Neural progenitor cell (in vitro differentiated cells): ENCODE measurements at regions not wholly inside any gene's neighbourhood (a gene's known extent, or its start where the extent isn't known, plus 50 kb on each side); places are given as distances from the start of the nearest gene placed in this dataset.

Source experiments
- DNase-seq: peaks from one replicate; pipeline ENCODE4 v3.0.0-alpha.2; 2016; ENCODE audit warnings: low spot score
- H2AFZ ChIP-seq: fragments of 200-600 bp; sonication (generic); replicated peaks from 2 replicates; pipeline ENCODE4 v1.6.1; 2016; ENCODE audit warnings: antibody characterized with exemption
- H3F3A ChIP-seq: fragments of 200-600 bp; sonication (generic); 2 replicates; pipeline ENCODE4 v1.6.1; 2016; ENCODE audit warnings: antibody characterized with exemption, low read depth
- H3K27ac ChIP-seq: fragments of 200-600 bp; sonication (generic); 2 replicates; pipeline ENCODE4 v1.5.1; 2016; ENCODE audit warnings: mild to moderate bottlenecking
- H3K27me3 ChIP-seq: fragments of 200-600 bp; sonication (generic); 2 replicates; pipeline ENCODE4 v1.6.1; 2016; ENCODE audit warnings: mild to moderate bottlenecking, moderate library complexity
- H3K36me3 ChIP-seq: fragments of 200-600 bp; sonication (generic); 2 replicates; pipeline ENCODE4 v1.5.1; 2016
- H3K4me1 ChIP-seq: fragments of 200-600 bp; sonication (generic); 2 replicates; pipeline ENCODE4 v1.6.1; 2016; ENCODE audit warnings: mixed run types
- H3K4me2 ChIP-seq: fragments of 200-600 bp; sonication (generic); 2 replicates; pipeline ENCODE4 v1.6.1; 2016
- H3K4me3 ChIP-seq: fragments of 200-600 bp; sonication (generic); 2 replicates; pipeline ENCODE4 v1.5.1; 2016
- H3K79me2 ChIP-seq: fragments of 200-600 bp; sonication (generic); 2 replicates; pipeline ENCODE4 v1.6.1; 2016; ENCODE audit warnings: low read depth
- H3K9ac ChIP-seq: fragments of 200-600 bp; sonication (generic); 2 replicates; pipeline ENCODE4 v1.6.1; 2016
- H3K9me3 ChIP-seq: fragments of 200-600 bp; sonication (generic); 2 replicates; pipeline ENCODE4 v1.5.1; 2016; ENCODE audit warnings: low read depth
- H4K20me1 ChIP-seq: fragments of 200-600 bp; sonication (generic); 2 replicates; pipeline ENCODE4 v1.6.1; 2016; ENCODE audit warnings: low read depth
- H3K27ac Mint-ChIP-seq: 3 replicates; pipeline ENCODE4 v1.8.0; 2021; ENCODE audit warnings: mixed read lengths
- H3K27me3 Mint-ChIP-seq: 2 replicates; pipeline ENCODE4 v1.8.0; 2022; ENCODE audit warnings: low read depth, mild to moderate bottlenecking, inconsistent platforms, moderate library complexity, mixed read lengths; ENCODE audit not compliant: insufficient read depth
- H3K36me3 Mint-ChIP-seq: 3 replicates; pipeline ENCODE4 v1.8.0; 2021; ENCODE audit warnings: mixed read lengths
- H3K4me1 Mint-ChIP-seq: 3 replicates; pipeline ENCODE4 v1.8.0; 2021; ENCODE audit warnings: mixed read lengths
- H3K4me3 Mint-ChIP-seq: 3 replicates; pipeline ENCODE4 v1.8.0; 2021; ENCODE audit warnings: mild to moderate bottlenecking, moderate library complexity, mixed read lengths
- H3K9me3 Mint-ChIP-seq: 3 replicates; pipeline ENCODE4 v1.8.0; 2020; ENCODE audit warnings: mixed read lengths
- CTCF ChIP-seq: fragments of 200-600 bp; sonication (generic); IDR thresholded peaks from 2 replicates; pipeline ENCODE4 v1.5.1; 2017; ENCODE audit warnings: antibody characterized with exemption, mild to moderate bottlenecking
- EZH2 ChIP-seq: fragments of 200-600 bp; sonication (generic); IDR thresholded peaks from 2 replicates; pipeline ENCODE4 v1.6.1; 2017; ENCODE audit warnings: antibody characterized with exemption, mild to moderate bottlenecking, moderate library complexity
- EZH2phosphoT487 ChIP-seq: fragments of 200-600 bp; sonication (generic); IDR thresholded peaks from 2 replicates; pipeline ENCODE4 v1.6.1; 2017; ENCODE audit warnings: antibody characterized with exemption

- peaks cover 3% of the 10 kb centered on the region for H3K27me3 Mint-ChIP-seq
- H3K4me1 Mint-ChIP-seq, result peaks cover 3% of the 10 kb centered on the region
- no peak overlapping the region for H3K27ac Mint-ChIP-seq
- Histone ChIP-seq H3F3A (no peaks in the 10 kb centered on the region), H3K4me3 (no peak overlapping the region), H3K36me3 (no peaks in the 10 kb centered on the region), H3K9me3 (no peaks in the 10 kb centered on the region), H3K27ac (no peak overlapping the region), H3K79me2 (no peaks in the 10 kb centered on the region), H2AFZ (no peak overlapping the region), H3K4me2 (no peak overlapping the region), H3K9ac (no peak overlapping the region), H4K20me1 (no peaks in the 10 kb centered on the region), H3K27me3 (no peaks in the 10 kb centered on the region), H3K4me1 (no peaks in the 10 kb centered on the region)
- no peak overlapping the region for H3K4me3 Mint-ChIP-seq
- no peaks in the 10 kb centered on the region for H3K36me3 Mint-ChIP-seq
- no peak for DNase-seq
- H3K9me3 Mint-ChIP-seq, result peaks cover 2% of the 10 kb centered on the region
- no peak for TF ChIP-seq CTCF
- no peak for TF ChIP-seq EZH2phosphoT487
- no peak for TF ChIP-seq EZH2
These were observed 266.7 kb upstream of the KLF6 start for GRCh38 chr10:4051641-4052151.

GRCh38 chr10:4051011-4051640 is 266.1 kb upstream of the KLF6 start:
- H3K4me3 Mint-ChIP-seq, result no peak overlapping the region
- no peak overlapping the region for H2AFZ ChIP-seq
- no peaks in the 10 kb centered on the region for H3K36me3 Mint-ChIP-seq
- no peaks in the 10 kb centered on the region for H3K36me3 ChIP-seq
- peaks cover 3% of the 10 kb centered on the region for H3K27me3 Mint-ChIP-seq
- H3K4me1 Mint-ChIP-seq, result peaks cover 3% of the 10 kb centered on the region
- no peaks in the 10 kb centered on the region for H3K4me1 ChIP-seq
- no peak overlapping the region for H3K9ac ChIP-seq
- H3F3A ChIP-seq, result no peaks in the 10 kb centered on the region
- H3K9me3 Mint-ChIP-seq, result peaks cover 2% of the 10 kb centered on the region
- H3K4me2 ChIP-seq, result no peak overlapping the region
- no peak overlapping the region for H3K27ac Mint-ChIP-seq
- H3K9me3 ChIP-seq, result no peaks in the 10 kb centered on the region
- TF ChIP-seq EZH2phosphoT487 (no peak), CTCF (no peak), EZH2 (no peak)
- no peak for DNase-seq
- no peaks in the 10 kb centered on the region for H4K20me1 ChIP-seq
- H3K79me2 ChIP-seq, result no peaks in the 10 kb centered on the region
- H3K27ac ChIP-seq, result no peak overlapping the region
- H3K27me3 ChIP-seq, result no peaks in the 10 kb centered on the region
- H3K4me3 ChIP-seq, result no peak overlapping the region

GRCh38 chr10:4050061-4050460 is 265.1 kb upstream of the KLF6 start:
- Histone ChIP-seq H3K27ac (no peak overlapping the region), H3K9ac (no peak overlapping the region), H3K36me3 (no peaks in the 10 kb centered on the region), H3K27me3 (no peaks in the 10 kb centered on the region), H2AFZ (no peak overlapping the region), H4K20me1 (no peaks in the 10 kb centered on the region), H3K79me2 (no peaks in the 10 kb centered on the region), H3K9me3 (no peaks in the 10 kb centered on the region), H3F3A (no peaks in the 10 kb centered on the region), H3K4me1 (no peaks in the 10 kb centered on the region), H3K4me2 (no peak overlapping the region), H3K4me3 (no peak overlapping the region)
- Mint-ChIP-seq H3K27ac (no peak overlapping the region), H3K4me3 (no peak overlapping the region), H3K9me3 (peaks cover 1% of the 10 kb centered on the region), H3K27me3 (peaks cover 3% of the 10 kb centered on the region), H3K4me1 (peaks cover 3% of the 10 kb centered on the region), H3K36me3 (no peaks in the 10 kb centered on the region)
- DNase-seq, result no peak
- TF ChIP-seq CTCF, result no peak
- no peak for TF ChIP-seq EZH2
- no peak for TF ChIP-seq EZH2phosphoT487
